MM.1S (cell line): ENCODE measurements at regions not wholly inside any gene's neighbourhood (a gene's known extent, or its start where the extent isn't known, plus 50 kb on each side); places are given as distances from the start of the nearest gene placed in this dataset.
"Not testable (repeated sequence)": the region's sequence is repeated elsewhere in the genome, so short reads cannot be mapped to it uniquely, and the experiment has no call there.

Source experiments
- DNase-seq: peaks from one replicate; pipeline ENCODE4 v3.0.0-alpha.2; 2015
- H2AFZ ChIP-seq: fragments of 300-600 bp; sonication (generic); 2 replicates; pipeline ENCODE4 v1.6.0; 2016; ENCODE audit warnings: antibody characterized with exemption, low read length
- H3F3A ChIP-seq: fragments of 300-600 bp; sonication (generic); 2 replicates; pipeline ENCODE4 v1.6.1; 2016; ENCODE audit warnings: mild to moderate bottlenecking, antibody characterized with exemption, low read length, moderate library complexity, mixed read lengths; ENCODE audit not compliant: insufficient read depth
- H3K27ac ChIP-seq: fragments of 300-600 bp; sonication (generic); 2 replicates; pipeline ENCODE4 v1.5.1; 2016; ENCODE audit warnings: mild to moderate bottlenecking, low read length
- H3K27me3 ChIP-seq: fragments of 300-600 bp; sonication (generic); replicated peaks from 2 replicates; pipeline ENCODE4 v1.6.0; 2016; ENCODE audit warnings: low read length; ENCODE audit not compliant: insufficient read depth
- H3K36me3 ChIP-seq: fragments of 300-600 bp; sonication (generic); replicated peaks from 2 replicates; pipeline ENCODE4 v1.6.1; 2016; ENCODE audit warnings: mild to moderate bottlenecking, low read length, mixed read lengths; ENCODE audit not compliant: insufficient read depth
- H3K4me1 ChIP-seq: fragments of 300-600 bp; sonication (generic); 2 replicates; pipeline ENCODE4 v1.6.1; 2016; ENCODE audit warnings: low read length, mixed read lengths
- H3K4me2 ChIP-seq: fragments of 300-600 bp; sonication (generic); 2 replicates; pipeline ENCODE4 v1.6.0; 2016; ENCODE audit warnings: low read depth, low read length
- H3K4me3 ChIP-seq: fragments of 300-600 bp; sonication (generic); 2 replicates; pipeline ENCODE4 v1.5.1; 2016; ENCODE audit warnings: low read length, mixed read lengths
- H3K79me2 ChIP-seq: fragments of 300-600 bp; sonication (generic); 2 replicates; pipeline ENCODE4 v1.6.1; 2016; ENCODE audit warnings: mixed run types, low read length, mixed read lengths
- H3K9ac ChIP-seq: fragments of 300-600 bp; sonication (generic); 2 replicates; pipeline ENCODE4 v1.6.1; 2016; ENCODE audit warnings: low read length, mixed read lengths
- H3K9me2 ChIP-seq: fragments of 300-600 bp; sonication (generic); replicated peaks from 2 replicates; pipeline ENCODE4 v1.6.1; 2016; ENCODE audit warnings: mild to moderate bottlenecking, low read length, mixed read lengths; ENCODE audit not compliant: insufficient read depth
- H3K9me3 ChIP-seq: fragments of 300-600 bp; sonication (generic); replicated peaks from 2 replicates; pipeline ENCODE4 v1.6.1; 2016; ENCODE audit warnings: mild to moderate bottlenecking, low read length, mixed read lengths; ENCODE audit not compliant: insufficient read depth
- H4K20me1 ChIP-seq: fragments of 300-600 bp; sonication (generic); 2 replicates; pipeline ENCODE4 v1.6.1; 2016; ENCODE audit warnings: mild to moderate bottlenecking, low read length, moderate library complexity, mixed read lengths; ENCODE audit not compliant: insufficient read depth
- EZH2 ChIP-seq: fragments of 300-600 bp; sonication (generic); optimal IDR thresholded peaks from 2 replicates; pipeline ENCODE3; 2017; ENCODE audit warnings: low read depth, mild to moderate bottlenecking, antibody characterized with exemption, low read length, mixed read lengths
- EZH2phosphoT487 ChIP-seq: fragments of 300-600 bp; sonication (generic); IDR thresholded peaks from 2 replicates; pipeline ENCODE4 v1.6.1; 2018; ENCODE audit warnings: antibody characterized with exemption, low read length
- TF ChIP-seq, protein P1 (sequence below): fragments of 300-600 bp; sonication (generic); IDR thresholded peaks from 2 replicates; pipeline ENCODE4 v1.5.1; 2016; ENCODE audit warnings: antibody characterized with exemption, low read length, mixed read lengths

- TF ChIP-seq, protein P1, sequence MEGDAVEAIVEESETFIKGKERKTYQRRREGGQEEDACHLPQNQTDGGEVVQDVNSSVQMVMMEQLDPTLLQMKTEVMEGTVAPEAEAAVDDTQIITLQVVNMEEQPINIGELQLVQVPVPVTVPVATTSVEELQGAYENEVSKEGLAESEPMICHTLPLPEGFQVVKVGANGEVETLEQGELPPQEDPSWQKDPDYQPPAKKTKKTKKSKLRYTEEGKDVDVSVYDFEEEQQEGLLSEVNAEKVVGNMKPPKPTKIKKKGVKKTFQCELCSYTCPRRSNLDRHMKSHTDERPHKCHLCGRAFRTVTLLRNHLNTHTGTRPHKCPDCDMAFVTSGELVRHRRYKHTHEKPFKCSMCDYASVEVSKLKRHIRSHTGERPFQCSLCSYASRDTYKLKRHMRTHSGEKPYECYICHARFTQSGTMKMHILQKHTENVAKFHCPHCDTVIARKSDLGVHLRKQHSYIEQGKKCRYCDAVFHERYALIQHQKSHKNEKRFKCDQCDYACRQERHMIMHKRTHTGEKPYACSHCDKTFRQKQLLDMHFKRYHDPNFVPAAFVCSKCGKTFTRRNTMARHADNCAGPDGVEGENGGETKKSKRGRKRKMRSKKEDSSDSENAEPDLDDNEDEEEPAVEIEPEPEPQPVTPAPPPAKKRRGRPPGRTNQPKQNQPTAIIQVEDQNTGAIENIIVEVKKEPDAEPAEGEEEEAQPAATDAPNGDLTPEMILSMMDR: no peak
- TF ChIP-seq EZH2 (no peak), EZH2phosphoT487 (no peak)
- Histone ChIP-seq H3F3A (no peaks in the 10 kb centered on the region), H3K27ac (no peak overlapping the region), H3K9ac (no peak overlapping the region), H3K9me3 (no peaks in the 10 kb centered on the region), H3K9me2 (no peaks in the 10 kb centered on the region), H2AFZ (no peak overlapping the region), H3K36me3 (no peaks in the 10 kb centered on the region), H3K27me3 (no peaks in the 10 kb centered on the region), H3K4me1 (peaks cover 20% of the 10 kb centered on the region), H3K4me2 (no peak overlapping the region), H4K20me1 (no peaks in the 10 kb centered on the region), H3K79me2 (no peaks in the 10 kb centered on the region), H3K4me3 (no peak overlapping the region)
- no peak for DNase-seq
These were observed 53.6 kb upstream of the SIRPA start for GRCh38 chr20:1841554-1842140.

- Histone ChIP-seq H3K4me2 (no peak overlapping the region), H4K20me1 (no peaks in the 10 kb centered on the region), H3K9me2 (no peaks in the 10 kb centered on the region), H3K4me1 (peaks cover 18% of the 10 kb centered on the region), H3K27me3 (no peaks in the 10 kb centered on the region), H3K9me3 (no peaks in the 10 kb centered on the region), H3K4me3 (no peak overlapping the region), H3K36me3 (no peaks in the 10 kb centered on the region), H3K79me2 (no peaks in the 10 kb centered on the region), H3F3A (no peaks in the 10 kb centered on the region), H2AFZ (no peak overlapping the region), H3K9ac (no peak overlapping the region), H3K27ac (no peak overlapping the region)
- TF ChIP-seq EZH2 (no peak), EZH2phosphoT487 (no peak)
- TF ChIP-seq, protein P1: no peak
- no peak for DNase-seq
These were observed 54.2 kb upstream of the SIRPA start for GRCh38 chr20:1840817-1841553.

- H3K27ac ChIP-seq, H2AFZ ChIP-seq: not testable (repeated sequence)
These were observed 55.6 kb upstream of the SIRPA start for GRCh38 chr20:1839376-1840317.

More at GRCh38 chr20:1839376-1840317, 55.6 kb upstream of the SIRPA start:
- H3K79me2 ChIP-seq, H3K9me3 ChIP-seq, H3K4me1 ChIP-seq, H3K4me2 ChIP-seq, H3K9me2 ChIP-seq, H3K9ac ChIP-seq, DNase-seq, H3K4me3 ChIP-seq, H4K20me1 ChIP-seq, H3K36me3 ChIP-seq, H3K27me3 ChIP-seq, H3F3A ChIP-seq: not testable (repeated sequence)
